IMR-90 (cell line): ENCODE measurements at regions not wholly inside any gene's neighbourhood (a gene's known extent, or its start where the extent isn't known, plus 50 kb on each side); places are given as distances from the start of the nearest gene placed in this dataset.

Source experiments
- ATAC-seq: fragments of 200-7000 bp; cut with Tn5 transposase; 2 replicates; pipeline ENCODE4 v1.9.1; 2020; ENCODE audit warnings: low read depth, mild to moderate bottlenecking, moderate library complexity
- BruUV-seq: library from RNA; stranded (reverse); fragments of 400-500 nt; replicated peaks from 2 replicates; lab custom pipeline; 2021; lab: Mats Ljungman, UMichigan
- CTCF ChIA-PET: fragments of 300-600 bp; formaldehyde crosslinking; extraction: SDS; loops from one replicate; lab custom pipeline; 2021; ENCODE audit warnings: antibody characterized with exemption; lab: Yijun Ruan, JAX
- POLR2A ChIA-PET: fragments of 300-600 bp; sonication (Branson Sonifier 250); formaldehyde crosslinking; loops from one replicate; lab custom pipeline; 2022; ENCODE audit warnings: antibody characterized with exemption; ENCODE audit not compliant: unreplicated experiment; lab: Charles Lee
- DNase-seq: peaks from one replicate; pipeline ENCODE4 v3.0.0; 2013
- H2AFZ ChIP-seq: replicated peaks from 2 replicates; pipeline ENCODE3; 2013; ENCODE audit warnings: low read length, mild to moderate bottlenecking; ENCODE audit not compliant: poor library complexity
- H2AK5ac ChIP-seq: 2 replicates; pipeline ENCODE4 v1.6.1; 2013; ENCODE audit warnings: low read depth, low read length, inconsistent platforms
- H2AK9ac ChIP-seq: replicated peaks from 2 replicates; pipeline ENCODE3; 2013; ENCODE audit warnings: mild to moderate bottlenecking, low read depth, low read length, moderate library complexity; ENCODE audit not compliant: poor library complexity
- H2BK120ac ChIP-seq: 2 replicates; pipeline ENCODE4 v1.6.1; 2013; ENCODE audit warnings: low read depth, low read length, inconsistent platforms
- H2BK15ac ChIP-seq: 3 replicates; pipeline ENCODE4 v1.6.1; 2013; ENCODE audit warnings: low read depth, low read length, inconsistent platforms
- H2BK20ac ChIP-seq: 2 replicates; pipeline ENCODE4 v1.6.1; 2013; ENCODE audit warnings: low read depth, mild to moderate bottlenecking, inconsistent platforms, low read length, moderate library complexity
- H2BK5ac ChIP-seq: 2 replicates; pipeline ENCODE4 v1.6.1; 2013; ENCODE audit warnings: mild to moderate bottlenecking, low read depth, low read length, inconsistent platforms; ENCODE audit not compliant: poor library complexity, severe bottlenecking
- H3K14ac ChIP-seq: replicated peaks from 2 replicates; pipeline ENCODE4 v1.6.1; 2013; ENCODE audit warnings: low read depth, low read length, inconsistent platforms
- H3K18ac ChIP-seq: 2 replicates; pipeline ENCODE4 v1.6.1; 2013; ENCODE audit warnings: low read depth, low read length, control low read depth
- H3K23ac ChIP-seq: 2 replicates; pipeline ENCODE4 v1.6.1; 2013; ENCODE audit warnings: low read depth, low read length, inconsistent platforms
- H3K27ac ChIP-seq: 2 replicates; pipeline ENCODE4 v1.5.1; 2013; ENCODE audit warnings: mild to moderate bottlenecking, control low read depth, low read length; ENCODE audit not compliant: insufficient read depth
- H3K27me3 ChIP-seq: 2 replicates; pipeline ENCODE4 v1.6.1; 2013; ENCODE audit warnings: low read length; ENCODE audit not compliant: control insufficient read depth, insufficient read depth
- H3K36me3 ChIP-seq: 2 replicates; pipeline ENCODE4 v1.6.1; 2013; ENCODE audit warnings: low read length, mixed read lengths; ENCODE audit not compliant: control insufficient read depth, insufficient read depth
- H3K4ac ChIP-seq: 2 replicates; pipeline ENCODE4 v1.6.1; 2013; ENCODE audit warnings: low read depth, low read length, inconsistent platforms
- H3K4me1 ChIP-seq: 2 replicates; pipeline ENCODE4 v1.6.1; 2013; ENCODE audit warnings: low read length, mixed read lengths; ENCODE audit not compliant: control insufficient read depth, insufficient read depth
- H3K4me2 ChIP-seq: 2 replicates; pipeline ENCODE4 v1.6.1; 2013; ENCODE audit warnings: low read depth, mild to moderate bottlenecking, control low read depth, low read length, moderate library complexity
- H3K4me3 ChIP-seq: 2 replicates; pipeline ENCODE4 v1.5.1; 2013; ENCODE audit warnings: low read depth, mild to moderate bottlenecking, control low read depth, low read length, moderate library complexity; ENCODE audit not compliant: insufficient read depth
- H3K56ac ChIP-seq: 2 replicates; pipeline ENCODE4 v1.6.1; 2013; ENCODE audit warnings: low read length, inconsistent platforms; ENCODE audit not compliant: insufficient read depth; ENCODE audit errors: extremely low read depth
- H3K79me1 ChIP-seq, 2 experiments: 2 replicates each; pipeline ENCODE4 v1.6.1; 2013; ENCODE audit warnings: low read length in 2 of 2, inconsistent platforms in 1 of 2, low read depth in 1 of 2
- H3K9ac ChIP-seq: 2 replicates; pipeline ENCODE4 v1.6.1; 2013; ENCODE audit warnings: low read depth, low read length, control low read depth
- H3K9me1 ChIP-seq: 2 replicates; pipeline ENCODE4 v1.6.1; 2013; ENCODE audit warnings: low read length, inconsistent platforms; ENCODE audit not compliant: insufficient read depth
- H3K9me3 ChIP-seq: 2 replicates; pipeline ENCODE4 v1.6.1; 2013; ENCODE audit warnings: low read length; ENCODE audit not compliant: control insufficient read depth, insufficient read depth
- H4K20me1 ChIP-seq: 2 replicates; pipeline ENCODE4 v1.6.1; 2013; ENCODE audit warnings: low read length, inconsistent platforms; ENCODE audit not compliant: insufficient read depth
- H4K5ac ChIP-seq: 2 replicates; pipeline ENCODE4 v1.6.1; 2013; ENCODE audit warnings: mild to moderate bottlenecking, low read depth, low read length, control low read depth
- H4K8ac ChIP-seq, 2 experiments: 2 replicates each; pipeline ENCODE4 v1.6.1; 2013; ENCODE audit warnings: low read depth in 2 of 2, low read length in 2 of 2, control low read depth in 1 of 2, inconsistent platforms in 1 of 2
- H4K91ac ChIP-seq: 2 replicates; pipeline ENCODE4 v1.6.1; 2013; ENCODE audit warnings: low read depth, low read length, inconsistent platforms; ENCODE audit not compliant: insufficient read depth
- BHLHE40 ChIP-seq: fragments of 150-350 bp; IDR thresholded peaks from 2 replicates; pipeline ENCODE4 v1.6.1; 2016; ENCODE audit warnings: mild to moderate bottlenecking, low read depth, low read length
- CEBPB ChIP-seq: IDR thresholded peaks from 2 replicates; pipeline ENCODE4 v1.6.1; 2012; ENCODE audit warnings: low read depth, low read length, improper control_type of control experiment
- CHD1 ChIP-seq: IDR thresholded peaks from 2 replicates; pipeline ENCODE4 v1.6.1; 2012; ENCODE audit warnings: low read depth, low read length, improper control_type of control experiment
- FOS ChIP-seq: fragments of 150-350 bp; IDR thresholded peaks from 2 replicates; pipeline ENCODE4 v1.6.1; 2016; ENCODE audit warnings: low read depth, low read length
- MAFK ChIP-seq: IDR thresholded peaks from 2 replicates; pipeline ENCODE4 v1.6.1; 2012; ENCODE audit warnings: low read depth, low read length, improper control_type of control experiment
- MAZ ChIP-seq: IDR thresholded peaks from 2 replicates; pipeline ENCODE4 v1.6.1; 2012; ENCODE audit warnings: low read depth, mild to moderate bottlenecking, low read length, improper control_type of control experiment, moderate library complexity, borderline replicate concordance
- MXI1 ChIP-seq: IDR thresholded peaks from 2 replicates; pipeline ENCODE4 v1.6.1; 2012; ENCODE audit warnings: low read depth, mild to moderate bottlenecking, low read length, moderate library complexity, borderline replicate concordance
- NFE2L2 ChIP-seq: fragments of 150-350 bp; IDR thresholded peaks from 2 replicates; pipeline ENCODE4 v1.6.1; 2016; ENCODE audit warnings: low read depth, mild to moderate bottlenecking, low read length
- POLR2A ChIP-seq: IDR thresholded peaks from 2 replicates; pipeline ENCODE4 v1.6.1; 2012; ENCODE audit warnings: mild to moderate bottlenecking, low read depth, low read length
- RAD21 ChIP-seq: IDR thresholded peaks from 2 replicates; pipeline ENCODE4 v1.6.1; 2012; ENCODE audit warnings: low read length, improper control_type of control experiment
- RCOR1 ChIP-seq: IDR thresholded peaks from 2 replicates; pipeline ENCODE4 v1.6.1; 2012; ENCODE audit warnings: mild to moderate bottlenecking, low read length, improper control_type of control experiment; ENCODE audit not compliant: insufficient replicate concordance
- RFX5 ChIP-seq: IDR thresholded peaks from 2 replicates; pipeline ENCODE4 v1.8.0; 2012; ENCODE audit warnings: low read depth, mild to moderate bottlenecking, low read length, moderate library complexity
- SMC3 ChIP-seq: fragments of 150-350 bp; IDR thresholded peaks from 2 replicates; pipeline ENCODE4 v1.6.1; 2016; ENCODE audit warnings: low read depth, mild to moderate bottlenecking, antibody characterized with exemption, low read length, moderate library complexity
- USF2 ChIP-seq: fragments of 150-350 bp; IDR thresholded peaks from 2 replicates; pipeline ENCODE4 v1.6.1; 2017; ENCODE audit warnings: mild to moderate bottlenecking, antibody characterized with exemption, low read length, low read depth
- WGBS, 2 experiments: methylation state at CpG; one replicate each; pipeline versions ENCODE4 v1.1.5 to v1.1.7; 2013; ENCODE audit warnings: missing lambda C conversion rate in 2 of 2; ENCODE audit not compliant: insufficient read length in 1 of 2; ENCODE audit errors: extremely low coverage in 2 of 2; 5-methylcytosine and 5-hydroxymethylcytosine counted together
- dilution Hi-C: fragments of 300-500 bp; cut with HindIII; formaldehyde crosslinking; loops from one replicate; pipeline ENCODE4 v1.14.3; 2018; ENCODE audit warnings: low sequenced_read_pairs; ENCODE audit not compliant: unreplicated experiment
- in situ Hi-C: fragments of 300-500 bp; cut with MboI; formaldehyde crosslinking; loops from 3 replicates; pipeline ENCODE4 v1.14.3; 2019; ENCODE audit warnings: low sequenced_read_pairs, inconsistent platforms, mixed read lengths
- intact Hi-C: fragments of 100-400 bp; cut with micrococcal nuclease; formaldehyde crosslinking; loops from 2 replicates; pipeline ENCODE4 v1.10.0; 2022
- TF ChIP-seq, protein P1 (sequence below): conservative IDR thresholded peaks from 2 replicates; pipeline ENCODE4 v1.5.1; 2012; ENCODE audit warnings: mild to moderate bottlenecking, low read depth, low read length, improper control_type of control experiment
- TF ChIP-seq, protein P2 (sequence below): fragments of 150-350 bp; IDR thresholded peaks from 2 replicates; pipeline ENCODE4 v1.6.1; 2016; ENCODE audit warnings: low read depth, mild to moderate bottlenecking, low read length, moderate library complexity, borderline replicate concordance

DNA sequence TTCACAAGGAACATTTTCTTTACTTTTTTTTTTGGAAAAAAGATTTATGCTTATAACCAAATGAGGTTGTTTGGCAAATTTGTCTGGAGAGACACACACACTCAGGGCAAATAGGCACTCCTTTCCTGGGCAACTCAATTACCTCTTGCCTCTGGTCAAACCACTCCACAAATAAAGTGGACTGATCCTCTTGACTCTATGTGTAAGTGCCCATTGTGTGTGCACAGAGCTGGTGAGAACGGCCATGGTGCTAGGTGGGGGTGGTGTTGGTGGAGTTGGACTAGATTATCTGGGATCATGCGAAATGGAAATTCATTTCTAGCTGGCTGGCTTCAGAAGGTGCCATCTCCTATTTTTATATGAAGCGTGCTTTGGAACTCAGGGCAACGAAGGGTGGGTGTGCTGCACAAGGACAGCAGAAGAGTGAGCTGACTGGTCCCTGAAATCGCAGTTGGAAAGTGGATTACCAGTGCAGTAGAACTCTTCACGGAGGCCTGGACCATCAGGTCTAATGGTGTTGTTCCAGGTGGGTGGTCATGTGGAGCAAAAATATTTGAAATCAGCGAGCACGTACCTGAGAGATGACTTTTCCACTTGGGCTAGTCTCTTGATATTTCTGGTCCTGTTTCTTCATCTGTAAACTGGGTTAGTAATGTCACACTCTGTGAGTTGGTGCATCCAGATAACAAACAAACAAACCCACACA is 149.9 kb downstream of the RPIA start:
- dilution Hi-C loops (no loop called here), intact Hi-C loops (no loop called here), in situ Hi-C loops (no loop called here)
- Histone ChIP-seq H4K8ac (no peak overlapping the region), H3K9me1 (no peaks in the 10 kb centered on the region), H3K9ac (no peak overlapping the region), H3K4ac (no peak overlapping the region), H3K79me1 (no peaks in the 10 kb centered on the region), H2AFZ (no peak overlapping the region), H3K27ac (no peak overlapping the region), H2AK9ac (no peak overlapping the region), H3K56ac (no peak overlapping the region), H3K4me3 (no peak overlapping the region), H3K23ac (no peak overlapping the region), H3K14ac (no peak overlapping the region), H3K36me3 (no peaks in the 10 kb centered on the region), H2BK120ac (no peak overlapping the region), H4K5ac (no peak overlapping the region), H3K4me2 (no peak overlapping the region), H4K20me1 (no peaks in the 10 kb centered on the region), H2AK5ac (no peak overlapping the region), H3K4me1 (no peaks in the 10 kb centered on the region), H2BK5ac (no peak overlapping the region), H3K18ac (no peak overlapping the region), H2BK20ac (no peak overlapping the region), H4K91ac (no peak overlapping the region), H3K27me3 (no peaks in the 10 kb centered on the region), H2BK15ac (no peak overlapping the region), H3K9me3 (no peaks in the 10 kb centered on the region)
- TF ChIP-seq MAZ: no peak
- TF ChIP-seq RAD21: no peak
- TF ChIP-seq CHD1: no peak
- no peak for TF ChIP-seq USF2
- TF ChIP-seq, protein P1, sequence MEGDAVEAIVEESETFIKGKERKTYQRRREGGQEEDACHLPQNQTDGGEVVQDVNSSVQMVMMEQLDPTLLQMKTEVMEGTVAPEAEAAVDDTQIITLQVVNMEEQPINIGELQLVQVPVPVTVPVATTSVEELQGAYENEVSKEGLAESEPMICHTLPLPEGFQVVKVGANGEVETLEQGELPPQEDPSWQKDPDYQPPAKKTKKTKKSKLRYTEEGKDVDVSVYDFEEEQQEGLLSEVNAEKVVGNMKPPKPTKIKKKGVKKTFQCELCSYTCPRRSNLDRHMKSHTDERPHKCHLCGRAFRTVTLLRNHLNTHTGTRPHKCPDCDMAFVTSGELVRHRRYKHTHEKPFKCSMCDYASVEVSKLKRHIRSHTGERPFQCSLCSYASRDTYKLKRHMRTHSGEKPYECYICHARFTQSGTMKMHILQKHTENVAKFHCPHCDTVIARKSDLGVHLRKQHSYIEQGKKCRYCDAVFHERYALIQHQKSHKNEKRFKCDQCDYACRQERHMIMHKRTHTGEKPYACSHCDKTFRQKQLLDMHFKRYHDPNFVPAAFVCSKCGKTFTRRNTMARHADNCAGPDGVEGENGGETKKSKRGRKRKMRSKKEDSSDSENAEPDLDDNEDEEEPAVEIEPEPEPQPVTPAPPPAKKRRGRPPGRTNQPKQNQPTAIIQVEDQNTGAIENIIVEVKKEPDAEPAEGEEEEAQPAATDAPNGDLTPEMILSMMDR: no peak
- TF ChIP-seq MXI1: no peak
- no peak for TF ChIP-seq SMC3
- TF ChIP-seq NFE2L2: no peak
- no peak for TF ChIP-seq BHLHE40
- no peak for TF ChIP-seq CEBPB
- no peak for TF ChIP-seq FOS
- TF ChIP-seq RFX5: no peak
- no peak for TF ChIP-seq MAFK
- TF ChIP-seq, protein P2, sequence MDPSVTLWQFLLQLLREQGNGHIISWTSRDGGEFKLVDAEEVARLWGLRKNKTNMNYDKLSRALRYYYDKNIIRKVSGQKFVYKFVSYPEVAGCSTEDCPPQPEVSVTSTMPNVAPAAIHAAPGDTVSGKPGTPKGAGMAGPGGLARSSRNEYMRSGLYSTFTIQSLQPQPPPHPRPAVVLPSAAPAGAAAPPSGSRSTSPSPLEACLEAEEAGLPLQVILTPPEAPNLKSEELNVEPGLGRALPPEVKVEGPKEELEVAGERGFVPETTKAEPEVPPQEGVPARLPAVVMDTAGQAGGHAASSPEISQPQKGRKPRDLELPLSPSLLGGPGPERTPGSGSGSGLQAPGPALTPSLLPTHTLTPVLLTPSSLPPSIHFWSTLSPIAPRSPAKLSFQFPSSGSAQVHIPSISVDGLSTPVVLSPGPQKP: no peak
- no peak for TF ChIP-seq RCOR1
- no peak for TF ChIP-seq POLR2A
- ChIA-PET POLR2A (no interaction called here), CTCF (no interaction called here)
- 20% methylated on average over 1 of the region's 8 CpGs; no CpG with 5 or more reads in 1 of the 2 experiments for WGBS, 2 experiments
- no peak for ATAC-seq
- no TSS peak for BruUV-seq
- DNase-seq: no peak
